WTC11 (cell line): ENCODE measurements at regions not wholly inside any gene's neighbourhood (a gene's known extent, or its start where the extent isn't known, plus 50 kb on each side); places are given as distances from the start of the nearest gene placed in this dataset.

Experiments used
- ATAC-seq: fragments of 200-7000 bp; cut with Tn5 transposase; 2 replicates; pipeline ENCODE4 v1.10.0; 2021; ENCODE audit warnings: mild to moderate bottlenecking, moderate library complexity
- CTCF ChIA-PET: fragments of 300-600 bp; sonication (Branson Sonifier 250); formaldehyde crosslinking; loops from one replicate; lab custom pipeline; 2021; ENCODE audit warnings: antibody characterized with exemption; lab: Charles Lee
- POLR2A ChIA-PET: fragments of 350-600 bp; sonication (Branson Sonifier 250); formaldehyde crosslinking; loops from one replicate; lab custom pipeline; 2021; ENCODE audit warnings: antibody characterized with exemption; lab: Charles Lee
- DNase-seq: peaks from one replicate; pipeline ENCODE4 v3.0.0; 2021; ENCODE audit warnings: low spot score
- H3K27ac Mint-ChIP-seq: 2 replicates; pipeline ENCODE4 v1.8.0; 2021; ENCODE audit warnings: mixed read lengths
- H3K27me3 Mint-ChIP-seq: 2 replicates; pipeline ENCODE4 v1.8.0; 2021; ENCODE audit warnings: low read depth, mild to moderate bottlenecking, moderate library complexity, mixed read lengths
- H3K36me3 Mint-ChIP-seq: 2 replicates; pipeline ENCODE4 v1.8.0; 2021; ENCODE audit warnings: mixed read lengths
- H3K4me1 Mint-ChIP-seq: 2 replicates; pipeline ENCODE4 v1.8.0; 2022; ENCODE audit warnings: mixed read lengths
- H3K4me3 Mint-ChIP-seq: 2 replicates; pipeline ENCODE4 v1.8.0; 2021; ENCODE audit warnings: mild to moderate bottlenecking, moderate library complexity, mixed read lengths
- H3K9me3 Mint-ChIP-seq: 2 replicates; pipeline ENCODE4 v1.8.0; 2021; ENCODE audit warnings: mixed read lengths
- ATF3 ChIP-seq: sonication (generic); formaldehyde crosslinking; conservative IDR thresholded peaks from 2 replicates; pipeline ENCODE4 v1.8.1; 2022; ENCODE audit warnings: mild to moderate bottlenecking, missing genetic modification reagents
- ATF6 ChIP-seq: sonication (generic); formaldehyde crosslinking; IDR thresholded peaks from 2 replicates; pipeline ENCODE4 v1.8.1; 2023; ENCODE audit warnings: mild to moderate bottlenecking, missing genetic modification reagents
- E2F1 ChIP-seq: sonication (generic); formaldehyde crosslinking; IDR thresholded peaks from 2 replicates; pipeline ENCODE4 v1.8.0; 2022; ENCODE audit warnings: mild to moderate bottlenecking, missing genetic modification reagents
- ESRRA ChIP-seq: sonication (generic); formaldehyde crosslinking; IDR thresholded peaks from 2 replicates; pipeline ENCODE4 v1.8.1; 2022; ENCODE audit warnings: mild to moderate bottlenecking, missing genetic modification reagents, borderline replicate concordance
- ETV6 ChIP-seq: sonication (generic); formaldehyde crosslinking; IDR thresholded peaks from 2 replicates; pipeline ENCODE4 v1.8.1; 2022; ENCODE audit warnings: mild to moderate bottlenecking, missing genetic modification reagents
- FOXJ3 ChIP-seq: sonication (generic); formaldehyde crosslinking; IDR thresholded peaks from 2 replicates; pipeline ENCODE4 v1.9.0; 2021; ENCODE audit warnings: missing genetic modification reagents, mild to moderate bottlenecking, borderline replicate concordance
- GABPB1 ChIP-seq: sonication (generic); formaldehyde crosslinking; IDR thresholded peaks from 2 replicates; pipeline ENCODE4 v1.8.1; 2023; ENCODE audit warnings: mild to moderate bottlenecking, missing genetic modification reagents
- NFATC4 ChIP-seq: fragments of 250-450 bp; sonication (Bioruptor Pico); IDR thresholded peaks from 2 replicates; pipeline ENCODE4 v1.9.0; 2021; ENCODE audit warnings: mild to moderate bottlenecking
- NR3C1 ChIP-seq: sonication (generic); formaldehyde crosslinking; conservative IDR thresholded peaks from 2 replicates; pipeline ENCODE4 v1.8.1; 2023; ENCODE audit warnings: low read depth, mild to moderate bottlenecking, missing genetic modification reagents
- RORB ChIP-seq: fragments of 250-450 bp; sonication (Bioruptor Pico); IDR thresholded peaks from 2 replicates; pipeline ENCODE4 v1.9.0; 2021; ENCODE audit warnings: mild to moderate bottlenecking
- SOX15 ChIP-seq: fragments of 250-450 bp; sonication (Bioruptor Pico); IDR thresholded peaks from 2 replicates; pipeline ENCODE4 v1.9.0; 2021; ENCODE audit warnings: mild to moderate bottlenecking
- SP1 ChIP-seq: sonication (generic); formaldehyde crosslinking; conservative IDR thresholded peaks from 2 replicates; pipeline ENCODE4 v1.8.1; 2022; ENCODE audit warnings: missing genetic modification reagents
- TEAD1 ChIP-seq: sonication (generic); formaldehyde crosslinking; IDR thresholded peaks from 2 replicates; pipeline ENCODE4 v1.8.0; 2022; ENCODE audit warnings: mild to moderate bottlenecking, missing genetic modification reagents
- ZBTB21 ChIP-seq: sonication (generic); formaldehyde crosslinking; IDR thresholded peaks from 2 replicates; pipeline ENCODE4 v1.8.1; 2023; ENCODE audit warnings: mild to moderate bottlenecking, missing genetic modification reagents, borderline replicate concordance
- ZNF281 ChIP-seq: sonication (generic); formaldehyde crosslinking; IDR thresholded peaks from 2 replicates; pipeline ENCODE4 v1.8.0; 2023; ENCODE audit warnings: mild to moderate bottlenecking, missing genetic modification reagents
- TF ChIP-seq, protein P1 (sequence below): sonication (generic); formaldehyde crosslinking; IDR thresholded peaks from 2 replicates; pipeline ENCODE4 v1.8.1; 2022; ENCODE audit warnings: missing genetic modification reagents, borderline replicate concordance
- TF ChIP-seq, protein P2 (sequence below): sonication (generic); formaldehyde crosslinking; IDR thresholded peaks from 2 replicates; pipeline ENCODE4 v1.8.0; 2022; ENCODE audit warnings: mild to moderate bottlenecking, missing genetic modification reagents
- TF ChIP-seq, protein P3 (sequence below): fragments of 250-450 bp; sonication (Bioruptor Pico); IDR thresholded peaks from 2 replicates; pipeline ENCODE4 v1.8.0; 2021; ENCODE audit warnings: mild to moderate bottlenecking

DNA sequence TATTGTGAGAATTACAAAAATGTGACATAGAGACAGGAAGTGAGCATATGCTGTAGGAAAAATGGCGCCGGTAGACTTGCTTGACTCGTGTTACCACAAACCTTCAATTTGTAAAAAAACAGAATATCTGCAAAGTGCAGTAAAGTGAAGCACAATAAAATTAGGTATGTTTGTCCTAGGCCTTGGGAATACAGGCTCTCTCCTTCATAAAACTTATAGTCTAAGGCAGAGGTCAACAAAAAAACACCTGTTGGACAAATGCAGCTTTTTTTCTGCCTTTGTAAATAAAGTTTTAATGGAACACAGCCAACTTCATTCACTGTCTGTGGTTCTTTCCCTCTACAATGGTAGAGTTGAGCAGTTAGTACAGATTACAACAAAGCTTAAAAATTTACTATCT is 216.8 kb upstream of the SATB1 start (continued):
- TF ChIP-seq, protein P1, sequence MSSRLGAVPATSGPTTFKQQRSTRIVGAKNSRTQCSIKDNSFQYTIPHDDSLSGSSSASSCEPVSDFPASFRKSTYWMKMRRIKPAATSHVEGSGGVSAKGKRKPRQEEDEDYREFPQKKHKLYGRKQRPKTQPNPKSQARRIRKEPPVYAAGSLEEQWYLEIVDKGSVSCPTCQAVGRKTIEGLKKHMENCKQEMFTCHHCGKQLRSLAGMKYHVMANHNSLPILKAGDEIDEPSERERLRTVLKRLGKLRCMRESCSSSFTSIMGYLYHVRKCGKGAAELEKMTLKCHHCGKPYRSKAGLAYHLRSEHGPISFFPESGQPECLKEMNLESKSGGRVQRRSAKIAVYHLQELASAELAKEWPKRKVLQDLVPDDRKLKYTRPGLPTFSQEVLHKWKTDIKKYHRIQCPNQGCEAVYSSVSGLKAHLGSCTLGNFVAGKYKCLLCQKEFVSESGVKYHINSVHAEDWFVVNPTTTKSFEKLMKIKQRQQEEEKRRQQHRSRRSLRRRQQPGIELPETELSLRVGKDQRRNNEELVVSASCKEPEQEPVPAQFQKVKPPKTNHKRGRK (CRISPR knock-in tag) = no peak
- no peak for TF ChIP-seq GABPB1 (CRISPR knock-in tag)
- TF ChIP-seq NFATC4 (CRISPR knock-in tag) = no peak
- no peak for TF ChIP-seq ZNF281 (CRISPR knock-in tag)
- no peak for TF ChIP-seq ATF3 (CRISPR knock-in tag)
- no peak for TF ChIP-seq ZBTB21 (CRISPR knock-in tag)
- no peak for TF ChIP-seq SP1
- no peak for TF ChIP-seq E2F1
- no peak for TF ChIP-seq NR3C1 (CRISPR knock-in tag)
- TF ChIP-seq, protein P2, sequence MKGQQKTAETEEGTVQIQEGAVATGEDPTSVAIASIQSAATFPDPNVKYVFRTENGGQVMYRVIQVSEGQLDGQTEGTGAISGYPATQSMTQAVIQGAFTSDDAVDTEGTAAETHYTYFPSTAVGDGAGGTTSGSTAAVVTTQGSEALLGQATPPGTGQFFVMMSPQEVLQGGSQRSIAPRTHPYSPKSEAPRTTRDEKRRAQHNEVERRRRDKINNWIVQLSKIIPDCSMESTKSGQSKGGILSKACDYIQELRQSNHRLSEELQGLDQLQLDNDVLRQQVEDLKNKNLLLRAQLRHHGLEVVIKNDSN (CRISPR knock-in tag) = no peak

DNA sequence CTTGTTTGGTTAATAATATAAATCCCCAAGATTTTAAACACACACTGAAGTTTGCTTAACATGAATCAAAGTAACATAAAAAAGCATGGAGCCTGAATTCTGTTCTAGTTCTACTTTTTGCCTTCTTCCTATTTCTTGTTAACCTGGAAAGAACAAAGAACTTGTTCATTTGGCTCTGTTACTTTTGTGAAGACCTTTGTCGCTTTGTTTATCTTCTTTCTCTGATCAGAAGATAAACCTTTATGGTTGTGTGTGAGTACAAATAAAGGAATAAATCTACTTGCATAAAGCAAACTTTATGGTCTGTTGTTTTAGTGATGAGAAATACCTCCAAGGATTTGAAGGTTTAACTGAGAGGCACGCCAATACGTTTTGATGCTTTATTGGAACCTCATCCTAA is 210.1 kb upstream of the SATB1 start:
- no peaks in the 10 kb centered on the region for H3K27me3 Mint-ChIP-seq
- POLR2A ChIA-PET = no interaction called here
- H3K27ac Mint-ChIP-seq = no peak overlapping the region
- DNase-seq (no peak), ATAC-seq (no peak)
- TF ChIP-seq, protein P3, sequence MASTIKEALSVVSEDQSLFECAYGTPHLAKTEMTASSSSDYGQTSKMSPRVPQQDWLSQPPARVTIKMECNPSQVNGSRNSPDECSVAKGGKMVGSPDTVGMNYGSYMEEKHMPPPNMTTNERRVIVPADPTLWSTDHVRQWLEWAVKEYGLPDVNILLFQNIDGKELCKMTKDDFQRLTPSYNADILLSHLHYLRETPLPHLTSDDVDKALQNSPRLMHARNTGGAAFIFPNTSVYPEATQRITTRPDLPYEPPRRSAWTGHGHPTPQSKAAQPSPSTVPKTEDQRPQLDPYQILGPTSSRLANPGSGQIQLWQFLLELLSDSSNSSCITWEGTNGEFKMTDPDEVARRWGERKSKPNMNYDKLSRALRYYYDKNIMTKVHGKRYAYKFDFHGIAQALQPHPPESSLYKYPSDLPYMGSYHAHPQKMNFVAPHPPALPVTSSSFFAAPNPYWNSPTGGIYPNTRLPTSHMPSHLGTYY (CRISPR knock-in tag) = no peak
- TF ChIP-seq ATF3 (CRISPR knock-in tag) (no peak), ESRRA (CRISPR knock-in tag) (no peak), RORB (CRISPR knock-in tag) (no peak)
- CTCF ChIA-PET = no interaction called here
- H3K9me3 Mint-ChIP-seq = peaks cover 13% of the 10 kb centered on the region
- peaks cover 4% of the 10 kb centered on the region for H3K4me1 Mint-ChIP-seq
- no peaks in the 10 kb centered on the region for H3K36me3 Mint-ChIP-seq
- H3K4me3 Mint-ChIP-seq = no peak overlapping the region

GRCh38 chr3:18634461-18634860 is 209.3 kb upstream of the SATB1 start:
- H3K4me3 Mint-ChIP-seq = no peak overlapping the region
- peaks cover 11% of the 10 kb centered on the region for H3K9me3 Mint-ChIP-seq
- no peaks in the 10 kb centered on the region for H3K27me3 Mint-ChIP-seq
- ChIA-PET CTCF (no interaction called here), POLR2A (no interaction called here)
- peaks cover 4% of the 10 kb centered on the region for H3K4me1 Mint-ChIP-seq
- ATAC-seq (no peak), DNase-seq (no peak)
- H3K27ac Mint-ChIP-seq = no peak overlapping the region
- no peaks in the 10 kb centered on the region for H3K36me3 Mint-ChIP-seq
- TF ChIP-seq SOX15 (CRISPR knock-in tag) = no peak
- TF ChIP-seq ATF6 (CRISPR knock-in tag) = no peak
- no peak for TF ChIP-seq ETV6
- TF ChIP-seq, protein P3 (CRISPR knock-in tag) = no peak
- TF ChIP-seq TEAD1 (CRISPR knock-in tag) = no peak
- TF ChIP-seq ZNF281 (CRISPR knock-in tag) = no peak
- no peak for TF ChIP-seq FOXJ3
